SU-DHL-6 (cell line): ENCODE measurements at regions not wholly inside any gene's neighbourhood (a gene's known extent, or its start where the extent isn't known, plus 50 kb on each side); places are given as distances from the start of the nearest gene placed in this dataset.

Source experiments
- H2AFZ ChIP-seq: fragments of 200-600 bp; sonication (generic); 2 replicates; pipeline ENCODE4 v1.6.1; 2014; ENCODE audit warnings: low read depth, mild to moderate bottlenecking, moderate library complexity, mixed read lengths, antibody characterized with exemption, low read length; ENCODE audit not compliant: severe bottlenecking
- H3F3A ChIP-seq: fragments of 200-600 bp; shearing (Covaris generic); 2 replicates; pipeline ENCODE4 v1.6.0; 2016; ENCODE audit warnings: antibody characterized with exemption, mild to moderate bottlenecking; ENCODE audit not compliant: insufficient read depth
- H3K27ac ChIP-seq: fragments of 200-600 bp; sonication (generic); 2 replicates; pipeline ENCODE4 v1.5.1; 2016; ENCODE audit warnings: low read depth, mild to moderate bottlenecking, low read length, moderate library complexity, mixed read lengths
- H3K27me3 ChIP-seq: fragments of 200-600 bp; sonication (generic), shearing (Covaris generic); 2 replicates; pipeline ENCODE4 v1.6.0; 2014; ENCODE audit warnings: mild to moderate bottlenecking, low read length
- H3K36me3 ChIP-seq: fragments of 200-600 bp; sonication (generic); 2 replicates; pipeline ENCODE4 v1.6.1; 2014; ENCODE audit warnings: mild to moderate bottlenecking, low read length, mixed read lengths
- H3K4me2 ChIP-seq: fragments of 300-600, 200-600 bp; shearing (Covaris generic), sonication (generic); 2 replicates; pipeline ENCODE4 v1.6.0; 2014; ENCODE audit warnings: low read length, low read depth, mild to moderate bottlenecking; ENCODE audit not compliant: poor library complexity, severe bottlenecking
- H3K4me3 ChIP-seq: fragments of 200-600 bp; sonication (generic); 2 replicates; pipeline ENCODE4 v1.5.1; 2014; ENCODE audit warnings: antibody characterized with exemption, low read length, mild to moderate bottlenecking, mixed read lengths; ENCODE audit not compliant: insufficient read depth, poor library complexity, severe bottlenecking
- H3K79me2 ChIP-seq: fragments of 200-600 bp; sonication (generic); 2 replicates; pipeline ENCODE4 v1.6.1; 2014; ENCODE audit warnings: mild to moderate bottlenecking, low read length, moderate library complexity; ENCODE audit not compliant: insufficient read depth
- H3K9ac ChIP-seq: fragments of 200-600 bp; sonication (generic); 2 replicates; pipeline ENCODE4 v1.7.0; 2014; ENCODE audit warnings: mild to moderate bottlenecking, low read length
- H3K9me2 ChIP-seq: fragments of 200-600 bp; sonication (generic); replicated peaks from 2 replicates; pipeline ENCODE4 v1.6.1; 2014; ENCODE audit warnings: low read length; ENCODE audit not compliant: insufficient read depth
- H3K9me3 ChIP-seq: fragments of 200-600 bp; sonication (generic); 2 replicates; pipeline ENCODE4 v1.6.1; 2014; ENCODE audit warnings: low read length, mixed read lengths; ENCODE audit not compliant: insufficient read depth
- H4K20me1 ChIP-seq: fragments of 200-600 bp; sonication (generic); 2 replicates; pipeline ENCODE4 v1.6.1; 2014; ENCODE audit warnings: low read depth, mild to moderate bottlenecking, antibody characterized with exemption, low read length, moderate library complexity, mixed read lengths
- EZH2phosphoT487 ChIP-seq: fragments of 200-600 bp; sonication (generic), shearing (Covaris generic); conservative IDR thresholded peaks from 2 replicates; pipeline ENCODE4 v1.6.1; 2018; ENCODE audit warnings: mild to moderate bottlenecking, antibody characterized with exemption, low read length, moderate library complexity, mixed read lengths
- TF ChIP-seq, protein P1 (sequence below): fragments of 200-600 bp; sonication (generic); IDR thresholded peaks from one replicate; pipeline ENCODE4 v1.5.1; 2017; ENCODE audit warnings: antibody characterized with exemption, mild to moderate bottlenecking, low read length, moderate library complexity; ENCODE audit not compliant: insufficient read depth, poor library complexity, severe bottlenecking

GRCh38 chr9:28999057-28999456, 1425.8 kb upstream of the C9orf72 start:
- no peak overlapping the region for H2AFZ ChIP-seq
- no peak overlapping the region for H3K9ac ChIP-seq
- no peaks in the 10 kb centered on the region for H3K79me2 ChIP-seq
- no peak overlapping the region for H3K27ac ChIP-seq
- H3K27me3 ChIP-seq, result no peaks in the 10 kb centered on the region
- H3K4me3 ChIP-seq, result no peak overlapping the region
- H3K9me3 ChIP-seq, result no peaks in the 10 kb centered on the region
- H3F3A ChIP-seq, result no peaks in the 10 kb centered on the region
- no peaks in the 10 kb centered on the region for H3K36me3 ChIP-seq
- H3K4me2 ChIP-seq, result no peak overlapping the region
- TF ChIP-seq, protein P1, sequence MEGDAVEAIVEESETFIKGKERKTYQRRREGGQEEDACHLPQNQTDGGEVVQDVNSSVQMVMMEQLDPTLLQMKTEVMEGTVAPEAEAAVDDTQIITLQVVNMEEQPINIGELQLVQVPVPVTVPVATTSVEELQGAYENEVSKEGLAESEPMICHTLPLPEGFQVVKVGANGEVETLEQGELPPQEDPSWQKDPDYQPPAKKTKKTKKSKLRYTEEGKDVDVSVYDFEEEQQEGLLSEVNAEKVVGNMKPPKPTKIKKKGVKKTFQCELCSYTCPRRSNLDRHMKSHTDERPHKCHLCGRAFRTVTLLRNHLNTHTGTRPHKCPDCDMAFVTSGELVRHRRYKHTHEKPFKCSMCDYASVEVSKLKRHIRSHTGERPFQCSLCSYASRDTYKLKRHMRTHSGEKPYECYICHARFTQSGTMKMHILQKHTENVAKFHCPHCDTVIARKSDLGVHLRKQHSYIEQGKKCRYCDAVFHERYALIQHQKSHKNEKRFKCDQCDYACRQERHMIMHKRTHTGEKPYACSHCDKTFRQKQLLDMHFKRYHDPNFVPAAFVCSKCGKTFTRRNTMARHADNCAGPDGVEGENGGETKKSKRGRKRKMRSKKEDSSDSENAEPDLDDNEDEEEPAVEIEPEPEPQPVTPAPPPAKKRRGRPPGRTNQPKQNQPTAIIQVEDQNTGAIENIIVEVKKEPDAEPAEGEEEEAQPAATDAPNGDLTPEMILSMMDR, result no peak
- no peak for TF ChIP-seq EZH2phosphoT487
- H3K9me2 ChIP-seq, result no peaks in the 10 kb centered on the region
- H4K20me1 ChIP-seq, result no peaks in the 10 kb centered on the region

- Histone ChIP-seq H3K27me3 (no peaks in the 10 kb centered on the region), H3K4me2 (no peak overlapping the region), H4K20me1 (no peaks in the 10 kb centered on the region), H2AFZ (no peak overlapping the region), H3K36me3 (no peaks in the 10 kb centered on the region), H3F3A (no peaks in the 10 kb centered on the region), H3K9me2 (no peaks in the 10 kb centered on the region), H3K9ac (no peak overlapping the region), H3K4me3 (no peak overlapping the region), H3K9me3 (no peaks in the 10 kb centered on the region), H3K27ac (no peak overlapping the region), H3K79me2 (no peaks in the 10 kb centered on the region)
- TF ChIP-seq, protein P1, result no peak
- TF ChIP-seq EZH2phosphoT487, result no peak
Observed at GRCh38 chr9:28999806-29000205, 1426.5 kb upstream of the C9orf72 start.

- no peaks in the 10 kb centered on the region for H3K9me2 ChIP-seq
- no peaks in the 10 kb centered on the region for H4K20me1 ChIP-seq
- H3K4me3 ChIP-seq, result no peak overlapping the region
- TF ChIP-seq EZH2phosphoT487, result no peak
- H3K9ac ChIP-seq, result no peak overlapping the region
- H3K36me3 ChIP-seq, result no peaks in the 10 kb centered on the region
- H3F3A ChIP-seq, result no peaks in the 10 kb centered on the region
- H3K4me2 ChIP-seq, result no peak overlapping the region
- no peaks in the 10 kb centered on the region for H3K9me3 ChIP-seq
- H2AFZ ChIP-seq, result no peak overlapping the region
- no peaks in the 10 kb centered on the region for H3K79me2 ChIP-seq
- H3K27me3 ChIP-seq, result no peaks in the 10 kb centered on the region
- H3K27ac ChIP-seq, result no peak overlapping the region
Observed at GRCh38 chr9:29001006-29001405, 1427.7 kb upstream of the C9orf72 start.

DNA sequence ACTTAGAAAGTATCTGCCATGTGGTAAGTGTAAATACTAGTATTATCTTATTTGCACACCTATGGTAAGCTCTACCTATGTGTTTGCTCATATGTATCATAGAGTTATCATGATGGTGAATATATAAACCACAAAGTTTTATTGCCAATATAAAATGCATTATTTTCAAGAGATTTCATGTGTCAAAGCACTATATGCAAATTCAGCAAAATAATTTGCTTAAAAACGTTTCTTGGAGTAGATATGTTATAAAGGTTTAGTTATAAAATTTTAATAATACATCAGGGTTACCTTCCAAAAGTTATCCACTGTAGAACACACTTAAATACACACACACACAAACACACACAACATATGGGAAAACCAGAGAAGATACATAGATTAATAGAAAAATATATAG, 1431.7 kb upstream of the C9orf72 start:
- H2AFZ ChIP-seq, result no peak overlapping the region
- H3K27me3 ChIP-seq, result no peaks in the 10 kb centered on the region
- H3K9me2 ChIP-seq, result no peaks in the 10 kb centered on the region
- no peak for TF ChIP-seq EZH2phosphoT487
- TF ChIP-seq, protein P1, result no peak
- no peaks in the 10 kb centered on the region for H4K20me1 ChIP-seq
- H3K4me2 ChIP-seq, result no peak overlapping the region
- no peaks in the 10 kb centered on the region for H3K9me3 ChIP-seq
- no peak overlapping the region for H3K27ac ChIP-seq
- no peaks in the 10 kb centered on the region for H3K36me3 ChIP-seq
- H3K4me3 ChIP-seq, result no peak overlapping the region
- H3F3A ChIP-seq, result no peaks in the 10 kb centered on the region
- no peak overlapping the region for H3K9ac ChIP-seq
- no peaks in the 10 kb centered on the region for H3K79me2 ChIP-seq
